Endothelial cell of umbilical vein (primary cell): ENCODE measurements at regions not wholly inside any gene's neighbourhood (a gene's known extent, or its start where the extent isn't known, plus 50 kb on each side); places are given as distances from the start of the nearest gene placed in this dataset.

ENCODE experiments used
- CTCF ChIP-seq, 2 donors: IDR thresholded peaks; 1 replicate in 1 of 2; 2 replicates in 1 of 2; pipeline ENCODE4 v1.5.1; 2011; ENCODE audit warnings: low read length in 2 of 2, mild to moderate bottlenecking in 2 of 2, moderate library complexity in 2 of 2, control low read depth in 1 of 2, inconsistent platforms in 1 of 2, low read depth in 1 of 2; ENCODE audit not compliant: insufficient read depth in 1 of 2; ENCODE audit errors: extremely low read depth in 1 of 2
- EZH2 ChIP-seq: IDR thresholded peaks from 2 replicates; pipeline ENCODE4 v1.6.1; 2012; ENCODE audit warnings: borderline replicate concordance, low read depth, mild to moderate bottlenecking, moderate library complexity, low read length, inconsistent platforms; ENCODE audit not compliant: severe bottlenecking
- FOS ChIP-seq: IDR thresholded peaks from 2 replicates; pipeline ENCODE4 v1.6.1; 2011; ENCODE audit warnings: mild to moderate bottlenecking, low read length, moderate library complexity, borderline replicate concordance; ENCODE audit not compliant: insufficient read depth
- MYC ChIP-seq: IDR thresholded peaks from one replicate; pipeline ENCODE4 v1.6.1; 2011; ENCODE audit warnings: mild to moderate bottlenecking, low read depth, low read length
- POLR2A ChIP-seq: IDR thresholded peaks from 2 replicates; pipeline ENCODE4 v1.6.1; 2012; ENCODE audit warnings: low read depth, mild to moderate bottlenecking, control low read depth, low read length
- POLR2AphosphoS5 ChIP-seq: IDR thresholded peaks from 2 replicates; pipeline ENCODE4 v1.6.1; 2012; ENCODE audit warnings: low read depth, mild to moderate bottlenecking, control low read depth, low read length, moderate library complexity; ENCODE audit not compliant: insufficient read depth

- TF ChIP-seq POLR2A (no peak), CTCF (IDR thresholded peaks at IDR 0.05; ENCODE audit: extremely low read depth in 1 of 2, insufficient read depth in 1 of 2, low read depth in 1 of 2, low read length in 2 of 2) (no peak), FOS (no peak), POLR2AphosphoS5 (no peak), EZH2 (no peak), MYC (no peak)
Observed at GRCh38 chr18:44520981-44521667, 159.6 kb upstream of the SETBP1 start.
